ENCODE measurements at regions not wholly inside any gene's neighbourhood (a gene's known extent, or its start where the extent isn't known, plus 50 kb on each side); places are given as distances from the start of the nearest gene placed in this dataset.

- TF ChIP-seq CTCF (IDR thresholded peaks at IDR 0.05): no peak
- no peak for TF ChIP-seq EZH2 (IDR thresholded peaks at IDR 0.05; ENCODE audit: borderline replicate concordance, insufficient read depth, low read depth, low read length, poor library complexity, severe bottlenecking)
Observed at GRCh38 chr7:19928247-19928646, 154.8 kb upstream of the TMEM196 start.
